Activated effector memory CD4-positive, alpha-beta T cell treated with anti-CD3 and anti-CD28 coated beads, Interleukin-2, amount 50 U/mL, for 16 hours (primary cell): ENCODE measurements at regions not wholly inside any gene's neighbourhood (a gene's known extent, or its start where the extent isn't known, plus 50 kb on each side); places are given as distances from the start of the nearest gene placed in this dataset.

Source experiments
- DNase-seq: peaks from one replicate; pipeline ENCODE4 v3.0.0-alpha.2; 2020

DNA sequence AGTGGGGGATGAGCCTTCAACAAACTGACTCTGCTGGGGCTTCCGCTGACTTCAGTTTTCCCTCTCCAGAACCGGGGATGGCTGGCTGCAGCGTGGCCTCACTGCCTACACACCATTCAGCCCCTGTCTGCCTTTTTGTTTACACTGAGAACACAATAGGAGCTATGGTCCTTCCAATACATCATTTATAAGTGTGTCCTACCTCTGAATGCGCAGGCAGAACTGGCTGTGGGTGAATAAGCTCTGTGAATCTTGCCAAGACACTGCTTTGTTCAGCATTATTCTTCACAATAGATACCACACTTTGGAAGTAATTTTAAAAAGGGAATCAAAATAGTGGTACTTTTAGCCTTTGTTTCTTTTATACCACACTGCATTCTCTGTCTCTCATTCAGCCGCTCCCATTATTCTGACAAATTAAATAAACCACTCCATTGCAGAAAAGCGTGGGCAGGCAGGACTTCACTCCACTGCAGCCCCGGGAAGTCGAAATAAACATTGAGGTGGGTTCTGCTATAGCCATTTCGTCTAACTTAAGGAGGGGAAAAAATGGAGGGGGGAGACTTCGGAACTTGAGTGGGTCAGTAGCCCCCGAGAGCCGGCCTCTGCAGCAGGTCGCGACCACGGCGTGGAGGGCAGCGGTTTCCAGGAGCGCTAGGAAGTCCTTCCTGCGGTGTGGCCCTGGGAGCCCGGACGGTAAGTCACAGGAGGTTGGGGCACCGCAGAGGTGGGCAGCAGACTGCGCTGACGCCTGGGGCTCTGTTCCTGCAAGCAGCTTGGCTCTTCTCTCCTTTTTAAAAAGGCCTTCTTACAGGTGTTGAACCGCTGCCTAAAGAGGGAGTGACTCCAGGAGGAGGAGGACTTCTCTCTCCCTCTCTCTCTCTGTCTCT is 94.8 kb upstream of the SOX1 start:
- DNase-seq: no peak

- no peak for DNase-seq
These were observed 93.8 kb upstream of the SOX1 start for GRCh38 chr13:111973186-111973585.

DNA sequence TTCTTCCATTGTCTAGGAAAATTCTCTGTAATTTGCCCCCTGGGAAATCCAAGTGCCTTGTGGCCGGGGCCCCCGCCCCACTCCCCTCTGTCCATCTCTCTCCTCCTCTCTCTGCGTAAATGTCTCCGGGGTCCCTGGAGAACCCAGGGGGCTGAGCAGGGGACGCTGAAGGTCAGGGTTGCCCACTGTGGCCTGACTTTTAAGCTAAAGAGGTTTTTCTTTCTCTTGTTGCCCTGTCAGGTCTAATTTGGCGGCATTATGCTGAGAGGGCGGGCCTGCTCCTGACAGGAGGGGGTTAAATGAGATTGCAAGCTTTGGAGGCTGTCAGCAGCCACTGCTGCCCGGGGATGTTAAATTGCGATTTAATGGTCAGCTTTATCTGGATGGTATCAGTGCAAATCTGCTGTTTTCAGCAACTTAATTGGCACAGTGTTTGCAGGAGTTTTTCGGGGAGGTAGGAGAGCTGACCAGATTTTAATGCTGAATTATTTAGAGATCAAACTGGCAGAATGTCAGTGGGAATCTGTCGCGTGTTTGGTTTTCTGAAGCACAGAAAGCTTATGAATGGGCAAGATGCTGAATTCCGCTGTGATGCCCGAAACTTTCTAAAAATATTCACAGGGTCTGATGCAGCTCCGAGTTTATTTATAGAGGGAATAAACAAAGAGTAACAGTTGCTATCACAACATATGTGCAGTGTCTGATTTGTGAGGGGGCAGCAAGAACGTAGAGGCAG is 93.2 kb upstream of the SOX1 start:
- DNase-seq: no peak

- no peak for DNase-seq
These were observed 92.7 kb upstream of the SOX1 start for GRCh38 chr13:111974341-111974640.

GRCh38 chr13:111975539-111976473 is 91.1 kb upstream of the SOX1 start:
- DNase-seq: no peak

GRCh38 chr13:111976474-111977178 is 90.3 kb upstream of the SOX1 start:
- DNase-seq: no peak

DNA sequence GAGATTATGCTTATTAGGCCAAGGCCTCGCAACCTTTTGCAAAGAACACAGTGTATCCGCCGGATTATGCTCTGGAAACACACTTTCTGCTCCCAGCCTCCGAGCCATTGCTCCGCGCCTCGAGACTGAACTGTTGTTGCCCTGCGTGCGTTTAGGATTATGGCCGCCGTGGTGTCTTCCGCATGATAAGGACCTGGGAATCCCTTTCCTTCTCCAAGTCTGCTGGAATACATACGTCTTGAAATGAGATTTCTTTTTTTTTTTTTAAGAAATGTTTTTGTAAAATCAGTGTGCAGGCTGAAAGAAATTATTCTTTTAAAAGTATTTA is 89.8 kb upstream of the SOX1 start:
- DNase-seq: no peak

DNA sequence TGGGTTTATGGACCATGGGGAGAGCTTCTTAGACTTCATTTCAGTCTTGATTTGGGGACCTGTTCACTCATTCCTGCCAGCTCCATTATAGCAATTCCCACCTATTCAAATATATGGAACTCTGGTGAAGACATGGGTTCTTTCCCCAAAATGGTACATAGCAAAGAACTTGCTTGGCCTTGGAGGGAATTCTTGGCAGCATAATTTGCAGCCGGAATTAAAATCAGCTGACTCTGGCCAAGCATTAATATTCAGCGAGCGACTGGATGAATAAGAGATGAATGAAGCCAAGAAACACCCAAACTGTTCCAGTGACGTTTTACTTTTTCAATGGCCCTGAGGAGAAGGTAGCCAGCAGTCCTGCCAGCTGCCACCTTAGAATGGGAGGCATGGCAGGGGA is 88.4 kb upstream of the SOX1 start:
- no peak for DNase-seq

GRCh38 chr13:111980146-111980929 is 86.6 kb upstream of the SOX1 start:
- no peak for DNase-seq

DNA sequence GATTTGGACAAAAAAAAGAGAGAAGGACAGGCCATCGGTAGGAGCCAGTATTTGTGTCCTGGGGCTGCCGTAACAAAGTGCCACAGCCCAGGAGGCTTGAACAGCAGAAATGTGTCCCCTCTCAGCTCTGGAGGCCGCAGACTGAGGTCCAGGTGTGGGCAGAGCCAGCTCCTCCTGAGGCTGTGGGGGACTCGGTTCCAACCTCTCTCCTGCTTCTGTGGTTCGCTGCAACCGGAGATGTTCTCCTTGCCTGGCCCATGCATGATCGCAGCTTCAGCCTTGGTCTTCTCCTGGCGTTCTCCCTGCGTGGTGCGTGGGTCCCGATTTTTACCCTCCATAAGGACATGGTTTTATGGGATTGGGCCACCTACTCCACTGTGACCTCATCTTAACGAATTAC is 85.9 kb upstream of the SOX1 start:
- DNase-seq: no peak

- no peak for DNase-seq
These were observed 85.3 kb upstream of the SOX1 start for GRCh38 chr13:111981446-111982165.

- no peak for DNase-seq
These were observed 82.6 kb upstream of the SOX1 start for GRCh38 chr13:111984349-111984748.

GRCh38 chr13:111990362-111990761 is 76.6 kb upstream of the SOX1 start:
- no peak for DNase-seq

DNA sequence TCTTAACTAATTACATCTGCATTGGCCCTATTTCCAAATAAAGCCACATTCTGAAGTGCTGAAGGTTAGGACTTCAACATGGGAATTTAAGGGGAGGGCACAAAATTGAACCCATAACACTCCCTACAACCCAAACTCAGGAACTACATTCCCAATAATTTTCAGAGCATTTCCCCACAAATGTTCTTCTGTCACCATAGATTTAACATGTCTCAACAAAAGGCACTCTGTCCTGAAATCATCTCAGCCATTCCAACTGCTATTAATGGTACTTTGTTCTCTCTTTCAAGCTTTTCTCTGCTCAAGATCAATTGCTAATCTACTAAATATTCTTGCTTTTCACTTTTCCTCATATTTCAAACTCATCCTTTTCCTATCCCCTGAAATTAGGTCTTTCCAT is 74.0 kb upstream of the SOX1 start:
- DNase-seq: no peak

GRCh38 chr13:111993691-111994090 is 73.3 kb upstream of the SOX1 start:
- no peak for DNase-seq

GRCh38 chr13:111994578-111994977 is 72.4 kb upstream of the SOX1 start:
- DNase-seq: no peak

- DNase-seq: no peak
These were observed 67.6 kb upstream of the SOX1 start for GRCh38 chr13:111999352-111999751.

- DNase-seq: no peak
These were observed 66.1 kb upstream of the SOX1 start for GRCh38 chr13:112000888-112001287.

GRCh38 chr13:112001571-112001970 is 65.4 kb upstream of the SOX1 start:
- no peak for DNase-seq

GRCh38 chr13:112003396-112003795 is 63.6 kb upstream of the SOX1 start:
- no peak for DNase-seq

GRCh38 chr13:112003941-112004340 is 63.0 kb upstream of the SOX1 start:
- DNase-seq: no peak
